Astrocyte of the spinal cord (primary cell): ENCODE measurements at regions not wholly inside any gene's neighbourhood (a gene's known extent, or its start where the extent isn't known, plus 50 kb on each side); places are given as distances from the start of the nearest gene placed in this dataset.
"Not testable (repeated sequence)": the region's sequence is repeated elsewhere in the genome, so short reads cannot be mapped to it uniquely, and the experiment has no call there.

Source experiments
- DNase-seq: peaks from one replicate; pipeline ENCODE4 v3.0.0; 2011; ENCODE audit warnings: low read depth, low spot score
- H3K4me3 ChIP-seq: 2 replicates; pipeline ENCODE4 v1.5.1; 2011; ENCODE audit warnings: low read depth, mild to moderate bottlenecking, low read length, moderate library complexity
- in situ Hi-C: cut with HindIII; loops from 2 replicates; pipeline ENCODE4 v1.10.0; 2017; ENCODE audit warnings: low sequenced_read_pairs
- TF ChIP-seq, protein P1 (sequence below): IDR thresholded peaks from 2 replicates; pipeline ENCODE4 v1.5.1; 2012; ENCODE audit warnings: low read depth, mild to moderate bottlenecking, low read length, inconsistent platforms

DNA sequence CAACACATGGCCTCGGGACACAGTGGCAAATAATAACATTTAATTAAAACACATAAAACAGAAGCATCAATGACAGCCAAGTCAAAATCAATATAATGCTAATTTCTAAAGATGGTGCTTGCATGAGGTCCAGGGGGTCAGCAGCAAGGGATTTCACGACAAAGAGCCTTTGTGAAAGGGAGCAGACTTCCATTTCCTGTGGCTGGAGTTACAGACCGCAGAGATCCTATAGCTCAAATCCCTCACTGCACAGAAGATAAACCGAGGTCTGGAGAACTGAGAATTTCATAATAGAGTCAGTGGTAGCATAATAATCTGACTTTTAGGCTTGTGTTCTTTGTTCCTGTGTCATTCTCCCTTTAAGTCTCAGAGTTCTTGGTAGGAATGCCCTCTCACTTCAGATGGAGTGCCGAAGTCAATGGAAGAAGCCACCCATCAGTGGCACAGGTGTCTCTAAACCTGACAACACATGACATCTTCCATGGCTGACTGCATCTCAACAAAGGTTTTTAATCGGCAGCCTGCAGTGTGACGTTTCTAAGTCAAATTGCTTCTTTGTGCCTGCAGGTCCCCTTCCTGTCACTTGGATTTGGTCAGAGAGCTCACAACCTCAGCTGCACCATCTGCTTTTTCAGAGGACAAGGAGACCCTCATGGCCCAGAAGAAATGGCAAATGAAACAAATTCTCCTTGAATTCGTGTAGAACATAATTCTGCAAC lies 67.4 kb downstream of the CARTPT start:
- H3K4me3 ChIP-seq = no peak overlapping the region
- TF ChIP-seq, protein P1, sequence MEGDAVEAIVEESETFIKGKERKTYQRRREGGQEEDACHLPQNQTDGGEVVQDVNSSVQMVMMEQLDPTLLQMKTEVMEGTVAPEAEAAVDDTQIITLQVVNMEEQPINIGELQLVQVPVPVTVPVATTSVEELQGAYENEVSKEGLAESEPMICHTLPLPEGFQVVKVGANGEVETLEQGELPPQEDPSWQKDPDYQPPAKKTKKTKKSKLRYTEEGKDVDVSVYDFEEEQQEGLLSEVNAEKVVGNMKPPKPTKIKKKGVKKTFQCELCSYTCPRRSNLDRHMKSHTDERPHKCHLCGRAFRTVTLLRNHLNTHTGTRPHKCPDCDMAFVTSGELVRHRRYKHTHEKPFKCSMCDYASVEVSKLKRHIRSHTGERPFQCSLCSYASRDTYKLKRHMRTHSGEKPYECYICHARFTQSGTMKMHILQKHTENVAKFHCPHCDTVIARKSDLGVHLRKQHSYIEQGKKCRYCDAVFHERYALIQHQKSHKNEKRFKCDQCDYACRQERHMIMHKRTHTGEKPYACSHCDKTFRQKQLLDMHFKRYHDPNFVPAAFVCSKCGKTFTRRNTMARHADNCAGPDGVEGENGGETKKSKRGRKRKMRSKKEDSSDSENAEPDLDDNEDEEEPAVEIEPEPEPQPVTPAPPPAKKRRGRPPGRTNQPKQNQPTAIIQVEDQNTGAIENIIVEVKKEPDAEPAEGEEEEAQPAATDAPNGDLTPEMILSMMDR = no peak
- DNase-seq = no peak
- in situ Hi-C loops = no loop called here

DNA sequence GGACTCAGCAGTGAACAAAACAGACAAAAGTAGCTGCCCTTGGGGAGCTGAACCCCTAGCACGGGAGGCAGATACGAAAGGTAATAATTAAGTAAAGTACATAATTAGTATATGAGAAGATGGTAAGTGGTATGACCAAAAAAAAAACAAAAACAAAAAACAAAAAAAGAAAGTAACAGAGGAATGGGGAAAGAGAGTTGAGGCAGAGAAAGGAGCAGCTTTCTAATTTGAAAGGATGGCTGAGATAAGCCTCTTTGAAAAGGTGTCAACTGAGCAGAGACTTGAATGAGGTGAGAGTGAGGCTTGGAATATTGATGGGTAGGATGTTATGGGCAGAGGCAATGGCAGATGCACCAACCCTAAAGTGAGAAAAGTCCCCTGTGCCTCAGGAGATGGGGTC lies 69.7 kb downstream of the CARTPT start:
- no peak overlapping the region for H3K4me3 ChIP-seq
- TF ChIP-seq, protein P1 = no peak
- in situ Hi-C loops = no loop called here
- no peak for DNase-seq

DNA sequence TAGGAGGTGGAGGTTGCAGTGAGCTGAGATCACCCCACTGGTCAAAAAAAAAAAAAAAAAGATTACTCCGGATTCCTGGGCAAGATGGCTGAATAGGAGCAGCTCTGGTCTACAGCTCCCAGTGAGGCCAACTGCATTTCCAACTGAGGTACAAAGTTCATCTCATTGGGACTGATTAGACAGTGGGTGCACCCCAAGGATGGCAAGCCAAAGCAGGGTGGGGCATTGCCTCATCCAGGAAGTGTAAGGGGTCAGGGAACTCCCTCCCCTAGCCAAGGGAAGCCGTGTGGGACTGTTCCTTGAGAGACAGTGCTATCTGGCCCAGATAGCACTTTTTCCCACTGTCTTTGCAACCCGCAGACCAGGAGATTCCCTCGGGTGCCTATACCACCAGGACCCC lies 70.7 kb downstream of the CARTPT start:
- TF ChIP-seq, protein P1 = no peak
- DNase-seq = no peak
- in situ Hi-C loops = no loop called here
- H3K4me3 ChIP-seq = no peak overlapping the region

DNA sequence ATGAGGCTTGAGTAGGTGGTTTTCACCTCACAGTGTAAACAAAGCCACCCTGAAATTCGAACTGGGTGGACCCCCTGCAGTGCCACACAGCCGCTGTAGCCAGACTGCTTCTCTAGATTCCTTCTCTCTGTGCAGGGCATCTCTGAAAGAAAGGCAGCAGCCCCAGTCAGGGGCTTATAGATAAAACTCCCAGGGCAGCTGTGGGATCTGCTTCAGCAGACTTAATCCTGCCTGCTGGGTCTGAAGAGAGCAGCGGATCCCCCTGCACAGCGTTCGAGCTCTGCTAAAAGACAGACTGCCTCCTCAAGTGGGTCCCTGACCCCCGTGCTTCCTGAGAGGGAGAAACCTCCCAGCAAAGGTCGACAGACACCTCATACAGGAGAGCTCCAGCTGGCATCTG lies 71.4 kb downstream of the CARTPT start:
- TF ChIP-seq, protein P1 = no peak
- DNase-seq = no peak
- in situ Hi-C loops = no loop called here
- no peak overlapping the region for H3K4me3 ChIP-seq

DNA sequence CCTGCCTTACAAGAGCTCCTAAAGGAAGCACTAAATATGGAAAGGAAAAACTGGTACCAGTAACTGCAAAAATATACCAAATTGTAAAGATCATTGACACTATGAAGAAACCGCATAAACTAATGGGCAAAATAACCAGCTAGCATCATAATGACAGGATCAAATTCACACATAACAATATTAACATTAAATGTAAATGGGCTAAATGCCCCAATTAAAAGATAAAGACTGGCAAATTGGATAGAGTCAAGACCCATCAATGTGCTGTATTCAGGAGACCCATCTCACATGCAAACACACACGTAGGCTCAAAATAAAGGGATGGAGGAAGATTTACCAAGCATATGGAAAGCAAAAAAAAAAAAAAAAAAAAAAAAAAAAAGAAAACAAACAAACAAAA lies 73.0 kb downstream of the CARTPT start:
- H3K4me3 ChIP-seq, in situ Hi-C loops, DNase-seq: not testable (repeated sequence)

DNA sequence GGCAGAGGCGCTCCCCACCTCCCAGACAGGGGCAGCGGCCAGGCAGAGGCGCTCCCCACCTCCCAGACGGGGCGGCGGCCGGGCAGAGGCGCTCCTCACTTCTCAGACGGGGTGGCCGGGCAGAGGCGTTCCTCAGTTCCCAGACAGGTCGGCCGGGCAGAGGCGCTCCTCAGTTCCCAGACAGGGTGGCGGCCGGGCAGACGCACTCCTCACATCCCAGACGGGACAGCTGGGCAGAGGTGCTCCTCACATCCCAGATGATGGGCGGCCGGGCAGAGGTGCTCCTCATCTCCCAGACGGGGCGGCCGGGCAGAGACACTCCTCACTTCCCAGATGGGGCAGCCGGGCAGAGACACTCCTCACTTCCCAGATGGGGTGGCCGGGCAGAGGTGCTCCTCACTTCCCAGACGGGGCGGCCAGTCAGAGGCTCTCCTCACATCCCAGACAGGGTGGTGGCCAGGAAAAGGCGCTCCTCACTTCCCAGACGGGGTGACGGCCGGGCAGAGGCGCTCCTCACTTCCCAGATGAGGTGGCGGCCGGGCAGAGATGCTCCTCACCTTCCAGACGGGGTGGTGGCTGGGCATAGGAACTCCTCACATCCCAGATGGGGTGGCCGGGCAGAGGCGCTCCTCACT lies 75.1 kb downstream of the CARTPT start:
- no peak for DNase-seq
- TF ChIP-seq, protein P1 = no peak
- in situ Hi-C loops = no loop called here
- no peak overlapping the region for H3K4me3 ChIP-seq

DNA sequence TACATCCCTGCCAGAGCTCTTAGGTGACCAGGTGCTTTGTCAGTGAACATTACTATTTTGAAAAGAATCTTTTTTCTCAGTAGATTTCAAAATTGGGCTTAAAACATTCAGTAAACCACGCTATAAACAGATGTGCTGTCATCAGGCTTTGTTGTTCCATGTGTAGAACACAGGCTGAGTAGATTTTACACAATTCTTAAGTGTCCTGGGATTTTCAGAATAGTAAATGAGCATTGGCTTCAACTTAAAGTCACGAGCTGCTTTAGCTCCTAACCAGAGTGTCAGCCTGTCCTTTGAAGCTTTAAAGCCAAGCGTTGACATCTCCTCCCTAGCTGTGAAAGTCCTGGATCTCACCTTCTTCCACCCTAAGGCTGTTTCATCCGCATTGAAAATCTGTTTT lies 83.6 kb downstream of the CARTPT start:
- no peak overlapping the region for H3K4me3 ChIP-seq
- in situ Hi-C loops = no loop called here
- TF ChIP-seq, protein P1 = no peak
- no peak for DNase-seq
